Skeletal muscle satellite cell (primary cell): ENCODE measurements at regions not wholly inside any gene's neighbourhood (a gene's known extent, or its start where the extent isn't known, plus 50 kb on each side); places are given as distances from the start of the nearest gene placed in this dataset.

ENCODE experiments used
- H3K27me3 ChIP-seq: 2 replicates; pipeline ENCODE4 v1.7.0; 2013; ENCODE audit warnings: low read length; ENCODE audit not compliant: control insufficient read depth, insufficient read depth
- H3K36me3 ChIP-seq: 2 replicates; pipeline ENCODE4 v1.7.0; 2013; ENCODE audit warnings: mild to moderate bottlenecking, control low read depth, low read length; ENCODE audit not compliant: insufficient read depth
- H3K4me1 ChIP-seq: 2 replicates; pipeline ENCODE4 v1.7.0; 2013; ENCODE audit warnings: low read length; ENCODE audit not compliant: control insufficient read depth, insufficient read depth
- H3K4me2 ChIP-seq: 2 replicates; pipeline ENCODE4 v1.7.0; 2013; ENCODE audit warnings: mild to moderate bottlenecking, low read length
- H3K4me3 ChIP-seq: 2 replicates; pipeline ENCODE4 v1.7.0; 2013; ENCODE audit warnings: low read length
- H3K9ac ChIP-seq: 2 replicates; pipeline ENCODE4 v1.7.0; 2013; ENCODE audit warnings: mild to moderate bottlenecking, low read depth, low read length, moderate library complexity
- H3K9me3 ChIP-seq: replicated peaks from 2 replicates; pipeline ENCODE4 v1.7.0; 2013; ENCODE audit warnings: mild to moderate bottlenecking, control low read depth, low read length

DNA sequence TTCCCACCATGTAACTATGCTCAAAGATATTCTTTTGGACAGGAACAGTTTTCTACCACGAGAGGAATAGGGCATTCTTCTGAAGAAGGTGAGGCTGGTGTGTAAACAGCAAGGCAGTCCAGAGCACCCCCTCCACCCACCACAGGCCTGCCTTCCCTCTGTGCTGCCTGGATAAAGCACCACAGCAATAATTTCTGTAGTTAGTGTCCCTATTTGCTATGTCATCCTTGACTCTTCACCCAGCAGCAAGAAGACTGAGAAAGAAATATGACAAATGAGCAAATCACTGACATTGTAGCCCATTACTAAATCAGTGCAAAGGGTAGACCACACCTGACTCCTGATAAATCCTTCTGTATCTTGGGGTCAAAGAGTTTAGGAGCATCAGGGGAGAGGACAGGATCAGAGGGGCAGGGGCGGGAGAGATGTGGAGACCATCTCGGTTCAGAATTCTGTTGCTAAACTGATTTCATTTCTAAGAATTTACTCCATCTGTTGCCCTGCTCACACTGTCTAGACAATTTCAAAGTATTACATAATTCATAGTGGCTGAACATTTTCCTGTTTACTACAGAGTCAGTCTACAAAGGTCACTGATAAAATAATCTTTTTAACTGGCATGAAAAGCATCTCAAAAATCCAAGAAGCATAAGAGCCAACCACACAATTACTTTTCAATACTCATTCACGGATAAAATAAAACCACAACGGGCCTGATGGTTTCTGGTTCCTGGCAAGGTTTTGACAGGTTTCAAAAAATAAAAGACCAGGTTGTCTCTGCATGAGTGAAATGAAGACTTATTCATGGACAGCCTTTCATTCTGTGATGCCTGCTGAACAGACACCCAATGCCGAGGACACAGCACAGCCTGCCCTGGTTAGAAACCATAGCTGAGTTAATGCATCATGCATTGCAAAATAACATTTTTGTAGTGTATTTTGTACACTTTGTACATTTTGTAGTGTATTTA, 88.4 kb upstream of the IRS2 start:
- peaks cover 53% of the 10 kb centered on the region for H3K4me1 ChIP-seq

GRCh38 chr13:109873351-109874123, 87.2 kb upstream of the IRS2 start:
- no peaks in the 10 kb centered on the region for H3K9me3 ChIP-seq
- H3K4me1 ChIP-seq = peaks cover 65% of the 10 kb centered on the region
- no peaks in the 10 kb centered on the region for H3K36me3 ChIP-seq
- no peak overlapping the region for H3K4me2 ChIP-seq
- H3K4me3 ChIP-seq = no peak overlapping the region
- H3K27me3 ChIP-seq = no peaks in the 10 kb centered on the region
- no peak overlapping the region for H3K9ac ChIP-seq

More for the DNA sequence above, 88.4 kb upstream of the IRS2 start:
- H3K27me3 ChIP-seq = no peaks in the 10 kb centered on the region
- H3K36me3 ChIP-seq = no peaks in the 10 kb centered on the region
- no peaks in the 10 kb centered on the region for H3K9me3 ChIP-seq
- H3K4me3 ChIP-seq = peak overlapping the region; percentile 34
- H3K4me2 ChIP-seq = peak overlapping the region; percentile 66
- peak overlapping the region; percentile 32 for H3K9ac ChIP-seq

- Histone ChIP-seq H3K27me3 (no peaks in the 10 kb centered on the region), H3K36me3 (no peaks in the 10 kb centered on the region)
Measured at GRCh38 chr13:109872864-109873263, 86.5 kb upstream of the IRS2 start.

GRCh38 chr13:109870696-109871370, 84.5 kb upstream of the IRS2 start:
- peak overlapping the region; percentile 74 for H3K4me2 ChIP-seq
- H3K36me3 ChIP-seq = no peaks in the 10 kb centered on the region
- no peaks in the 10 kb centered on the region for H3K27me3 ChIP-seq
- peaks cover 63% of the 10 kb centered on the region for H3K4me1 ChIP-seq
- H3K9me3 ChIP-seq = no peaks in the 10 kb centered on the region
- no peak overlapping the region for H3K9ac ChIP-seq
- no peak overlapping the region for H3K4me3 ChIP-seq

More at GRCh38 chr13:109872864-109873263, 86.5 kb upstream of the IRS2 start:
- H3K9me3 ChIP-seq = no peaks in the 10 kb centered on the region
- peaks cover 67% of the 10 kb centered on the region for H3K4me1 ChIP-seq
- no peak overlapping the region for H3K4me3 ChIP-seq
- no peak overlapping the region for H3K9ac ChIP-seq
- H3K4me2 ChIP-seq = no peak overlapping the region

DNA sequence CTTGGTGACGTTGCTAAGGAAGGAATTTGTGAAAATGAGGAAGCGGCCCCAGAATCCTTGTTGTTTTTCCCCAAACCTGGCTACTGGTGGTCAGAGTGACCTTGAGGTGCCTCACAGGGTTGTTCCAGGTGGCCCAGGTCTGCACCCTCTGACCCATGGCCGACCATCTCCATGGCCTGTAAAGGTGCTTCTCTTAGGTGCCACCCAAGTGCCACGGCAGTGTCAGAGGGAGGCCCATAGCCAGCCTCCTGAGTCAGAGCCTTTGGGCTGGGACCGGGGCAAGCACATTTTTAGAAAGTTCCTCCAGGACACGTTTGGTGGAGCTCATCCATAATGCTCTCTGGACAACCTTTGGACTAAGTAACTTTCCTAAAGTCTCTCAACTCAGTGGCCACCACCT, 83.9 kb upstream of the IRS2 start:
- H3K4me3 ChIP-seq = peak overlapping the region; percentile 57
- peak overlapping the region; percentile 61 for H3K9ac ChIP-seq

GRCh38 chr13:109869312-109870237, 83.2 kb upstream of the IRS2 start:
- H3K9ac ChIP-seq = peak overlapping the region; percentile 61
- H3K4me1 ChIP-seq = peaks cover 50% of the 10 kb centered on the region
- no peaks in the 10 kb centered on the region for H3K9me3 ChIP-seq
- H3K27me3 ChIP-seq = no peaks in the 10 kb centered on the region
- peak overlapping the region; percentile 57 for H3K4me3 ChIP-seq
- no peaks in the 10 kb centered on the region for H3K36me3 ChIP-seq
- peak overlapping the region; percentile 74 for H3K4me2 ChIP-seq

More for the DNA sequence above, 83.9 kb upstream of the IRS2 start:
- Histone ChIP-seq H3K4me2 (peak overlapping the region; percentile 74), H3K36me3 (no peaks in the 10 kb centered on the region), H3K27me3 (no peaks in the 10 kb centered on the region), H3K9me3 (no peaks in the 10 kb centered on the region), H3K4me1 (peaks cover 57% of the 10 kb centered on the region)

GRCh38 chr13:109868578-109869311, 82.4 kb upstream of the IRS2 start:
- Histone ChIP-seq H3K4me1 (peaks cover 42% of the 10 kb centered on the region), H3K9ac (peak overlapping the region; percentile 61), H3K4me3 (peak overlapping the region; percentile 57), H3K27me3 (no peaks in the 10 kb centered on the region), H3K36me3 (no peaks in the 10 kb centered on the region), H3K4me2 (peak overlapping the region; percentile 74), H3K9me3 (no peaks in the 10 kb centered on the region)

DNA sequence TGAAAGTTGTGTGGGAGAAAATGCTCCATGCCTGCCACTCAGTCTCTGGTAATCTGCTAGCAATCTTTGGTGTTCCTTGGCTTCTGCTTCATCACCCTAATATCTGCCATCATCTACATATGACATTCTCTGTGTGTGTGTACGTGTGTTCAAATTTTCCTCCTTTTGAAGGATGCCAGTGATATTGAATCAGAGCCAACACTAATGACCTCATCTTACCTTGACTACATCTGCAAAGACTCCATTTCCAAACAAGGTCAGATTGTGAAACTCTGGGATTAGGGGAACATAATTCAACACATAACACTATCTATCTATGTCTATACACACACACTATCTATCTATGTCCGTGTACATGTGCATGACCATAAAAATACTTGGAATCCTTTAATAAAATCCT, 81.4 kb upstream of the IRS2 start:
- Histone ChIP-seq H3K4me2 (no peak overlapping the region), H3K36me3 (no peaks in the 10 kb centered on the region), H3K9ac (no peak overlapping the region), H3K9me3 (no peaks in the 10 kb centered on the region), H3K4me1 (peaks cover 38% of the 10 kb centered on the region), H3K4me3 (no peak overlapping the region), H3K27me3 (no peaks in the 10 kb centered on the region)

- Histone ChIP-seq H3K4me3 (no peak overlapping the region), H3K27me3 (no peaks in the 10 kb centered on the region)
Measured at GRCh38 chr13:109862627-109863026, 76.2 kb upstream of the IRS2 start.

GRCh38 chr13:109859898-109860297, 73.5 kb upstream of the IRS2 start:
- no peaks in the 10 kb centered on the region for H3K36me3 ChIP-seq
- H3K27me3 ChIP-seq = no peaks in the 10 kb centered on the region
- no peak overlapping the region for H3K9ac ChIP-seq
- H3K4me3 ChIP-seq = no peak overlapping the region
- peaks cover 16% of the 10 kb centered on the region for H3K4me1 ChIP-seq
- H3K4me2 ChIP-seq = no peak overlapping the region
- H3K9me3 ChIP-seq = no peaks in the 10 kb centered on the region

More at GRCh38 chr13:109862627-109863026, 76.2 kb upstream of the IRS2 start:
- Histone ChIP-seq H3K4me2 (peak overlapping the region; percentile 18), H3K4me1 (peaks cover 16% of the 10 kb centered on the region), H3K36me3 (no peaks in the 10 kb centered on the region), H3K9me3 (no peaks in the 10 kb centered on the region), H3K9ac (no peak overlapping the region)
